Neural progenitor cell (in vitro differentiated cells): ENCODE measurements at regions not wholly inside any gene's neighbourhood (a gene's known extent, or its start where the extent isn't known, plus 50 kb on each side); places are given as distances from the start of the nearest gene placed in this dataset.

Experiments used
- DNase-seq: peaks from one replicate; pipeline ENCODE4 v3.0.0-alpha.2; 2016; ENCODE audit warnings: low spot score
- H2AFZ ChIP-seq: fragments of 200-600 bp; sonication (generic); replicated peaks from 2 replicates; pipeline ENCODE4 v1.6.1; 2016; ENCODE audit warnings: antibody characterized with exemption
- H3F3A ChIP-seq: fragments of 200-600 bp; sonication (generic); 2 replicates; pipeline ENCODE4 v1.6.1; 2016; ENCODE audit warnings: antibody characterized with exemption, low read depth
- H3K27ac ChIP-seq: fragments of 200-600 bp; sonication (generic); 2 replicates; pipeline ENCODE4 v1.5.1; 2016; ENCODE audit warnings: mild to moderate bottlenecking
- H3K27me3 ChIP-seq: fragments of 200-600 bp; sonication (generic); 2 replicates; pipeline ENCODE4 v1.6.1; 2016; ENCODE audit warnings: mild to moderate bottlenecking, moderate library complexity
- H3K36me3 ChIP-seq: fragments of 200-600 bp; sonication (generic); 2 replicates; pipeline ENCODE4 v1.5.1; 2016
- H3K4me1 ChIP-seq: fragments of 200-600 bp; sonication (generic); 2 replicates; pipeline ENCODE4 v1.6.1; 2016; ENCODE audit warnings: mixed run types
- H3K4me2 ChIP-seq: fragments of 200-600 bp; sonication (generic); 2 replicates; pipeline ENCODE4 v1.6.1; 2016
- H3K4me3 ChIP-seq: fragments of 200-600 bp; sonication (generic); 2 replicates; pipeline ENCODE4 v1.5.1; 2016
- H3K79me2 ChIP-seq: fragments of 200-600 bp; sonication (generic); 2 replicates; pipeline ENCODE4 v1.6.1; 2016; ENCODE audit warnings: low read depth
- H3K9ac ChIP-seq: fragments of 200-600 bp; sonication (generic); 2 replicates; pipeline ENCODE4 v1.6.1; 2016
- H3K9me3 ChIP-seq: fragments of 200-600 bp; sonication (generic); 2 replicates; pipeline ENCODE4 v1.5.1; 2016; ENCODE audit warnings: low read depth
- H4K20me1 ChIP-seq: fragments of 200-600 bp; sonication (generic); 2 replicates; pipeline ENCODE4 v1.6.1; 2016; ENCODE audit warnings: low read depth
- H3K27ac Mint-ChIP-seq: 3 replicates; pipeline ENCODE4 v1.8.0; 2021; ENCODE audit warnings: mixed read lengths
- H3K27me3 Mint-ChIP-seq: 2 replicates; pipeline ENCODE4 v1.8.0; 2022; ENCODE audit warnings: low read depth, mild to moderate bottlenecking, inconsistent platforms, moderate library complexity, mixed read lengths; ENCODE audit not compliant: insufficient read depth
- H3K36me3 Mint-ChIP-seq: 3 replicates; pipeline ENCODE4 v1.8.0; 2021; ENCODE audit warnings: mixed read lengths
- H3K4me1 Mint-ChIP-seq: 3 replicates; pipeline ENCODE4 v1.8.0; 2021; ENCODE audit warnings: mixed read lengths
- H3K4me3 Mint-ChIP-seq: 3 replicates; pipeline ENCODE4 v1.8.0; 2021; ENCODE audit warnings: mild to moderate bottlenecking, moderate library complexity, mixed read lengths
- H3K9me3 Mint-ChIP-seq: 3 replicates; pipeline ENCODE4 v1.8.0; 2020; ENCODE audit warnings: mixed read lengths
- EZH2 ChIP-seq: fragments of 200-600 bp; sonication (generic); IDR thresholded peaks from 2 replicates; pipeline ENCODE4 v1.6.1; 2017; ENCODE audit warnings: antibody characterized with exemption, mild to moderate bottlenecking, moderate library complexity
- EZH2phosphoT487 ChIP-seq: fragments of 200-600 bp; sonication (generic); IDR thresholded peaks from 2 replicates; pipeline ENCODE4 v1.6.1; 2017; ENCODE audit warnings: antibody characterized with exemption
- TF ChIP-seq, protein P1 (sequence below): fragments of 200-600 bp; sonication (generic); IDR thresholded peaks from 2 replicates; pipeline ENCODE4 v1.5.1; 2017; ENCODE audit warnings: antibody characterized with exemption, mild to moderate bottlenecking

DNA sequence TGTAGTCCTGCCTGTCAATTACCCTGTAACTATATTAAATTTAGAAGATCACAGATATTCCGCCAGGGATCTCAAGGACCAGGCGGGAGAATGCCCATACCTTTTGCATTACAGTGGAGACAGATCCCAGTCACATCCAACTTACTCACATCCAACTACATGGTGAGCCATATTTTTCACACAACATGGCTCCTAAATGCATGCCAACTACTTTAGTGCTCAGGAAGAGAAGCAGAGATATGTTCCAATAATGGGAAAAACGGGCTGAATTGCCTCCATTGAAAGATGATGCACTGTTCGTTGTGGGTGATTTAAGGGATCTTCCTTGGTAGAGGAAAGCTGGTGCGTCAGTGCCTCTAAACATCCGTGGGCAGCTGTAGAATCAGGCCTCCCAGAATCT is 304.5 kb downstream of the CD83 start:
- H4K20me1 ChIP-seq = no peaks in the 10 kb centered on the region
- no peak overlapping the region for H3K27ac Mint-ChIP-seq
- H3K9ac ChIP-seq = no peak overlapping the region
- H3K27ac ChIP-seq = no peak overlapping the region
- H3K9me3 Mint-ChIP-seq = peaks cover 7% of the 10 kb centered on the region
- no peaks in the 10 kb centered on the region for H3K36me3 Mint-ChIP-seq
- H3K9me3 ChIP-seq = no peaks in the 10 kb centered on the region
- H3F3A ChIP-seq = no peaks in the 10 kb centered on the region
- no peak for DNase-seq
- no peak for TF ChIP-seq EZH2phosphoT487
- TF ChIP-seq, protein P1, sequence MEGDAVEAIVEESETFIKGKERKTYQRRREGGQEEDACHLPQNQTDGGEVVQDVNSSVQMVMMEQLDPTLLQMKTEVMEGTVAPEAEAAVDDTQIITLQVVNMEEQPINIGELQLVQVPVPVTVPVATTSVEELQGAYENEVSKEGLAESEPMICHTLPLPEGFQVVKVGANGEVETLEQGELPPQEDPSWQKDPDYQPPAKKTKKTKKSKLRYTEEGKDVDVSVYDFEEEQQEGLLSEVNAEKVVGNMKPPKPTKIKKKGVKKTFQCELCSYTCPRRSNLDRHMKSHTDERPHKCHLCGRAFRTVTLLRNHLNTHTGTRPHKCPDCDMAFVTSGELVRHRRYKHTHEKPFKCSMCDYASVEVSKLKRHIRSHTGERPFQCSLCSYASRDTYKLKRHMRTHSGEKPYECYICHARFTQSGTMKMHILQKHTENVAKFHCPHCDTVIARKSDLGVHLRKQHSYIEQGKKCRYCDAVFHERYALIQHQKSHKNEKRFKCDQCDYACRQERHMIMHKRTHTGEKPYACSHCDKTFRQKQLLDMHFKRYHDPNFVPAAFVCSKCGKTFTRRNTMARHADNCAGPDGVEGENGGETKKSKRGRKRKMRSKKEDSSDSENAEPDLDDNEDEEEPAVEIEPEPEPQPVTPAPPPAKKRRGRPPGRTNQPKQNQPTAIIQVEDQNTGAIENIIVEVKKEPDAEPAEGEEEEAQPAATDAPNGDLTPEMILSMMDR = no peak
- no peak for TF ChIP-seq EZH2
- H3K27me3 ChIP-seq = no peaks in the 10 kb centered on the region
- peaks cover 7% of the 10 kb centered on the region for H3K27me3 Mint-ChIP-seq
- peaks cover 5% of the 10 kb centered on the region for H3K4me1 Mint-ChIP-seq
- H3K36me3 ChIP-seq = no peaks in the 10 kb centered on the region
- no peaks in the 10 kb centered on the region for H3K79me2 ChIP-seq
- H3K4me2 ChIP-seq = no peak overlapping the region
- no peak overlapping the region for H3K4me3 Mint-ChIP-seq
- no peak overlapping the region for H2AFZ ChIP-seq
- no peaks in the 10 kb centered on the region for H3K4me1 ChIP-seq
- no peak overlapping the region for H3K4me3 ChIP-seq

DNA sequence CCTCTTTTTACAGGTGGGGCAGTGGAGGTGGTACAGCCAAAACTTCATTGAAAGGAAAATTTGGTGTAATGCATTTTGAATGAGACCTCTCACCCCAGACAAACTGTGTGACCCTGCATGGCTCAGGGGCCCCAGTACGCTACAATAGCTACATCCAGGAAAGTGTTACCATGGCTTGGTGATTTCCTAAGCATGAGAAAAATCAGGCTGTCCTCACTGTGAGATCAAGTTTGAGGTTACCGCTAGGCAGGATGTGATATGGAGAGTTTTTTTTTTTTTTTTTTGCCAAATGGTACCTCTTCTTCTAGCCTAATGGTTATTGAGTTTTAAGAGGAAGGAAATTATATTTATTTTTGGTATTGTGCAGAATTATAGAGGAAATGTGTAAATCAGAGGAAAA is 305.3 kb downstream of the CD83 start:
- no peaks in the 10 kb centered on the region for H4K20me1 ChIP-seq
- DNase-seq = no peak
- H3K9ac ChIP-seq = no peak overlapping the region
- no peak overlapping the region for H2AFZ ChIP-seq
- H3K27me3 Mint-ChIP-seq = peaks cover 7% of the 10 kb centered on the region
- H3K27me3 ChIP-seq = no peaks in the 10 kb centered on the region
- no peaks in the 10 kb centered on the region for H3K36me3 ChIP-seq
- no peak overlapping the region for H3K4me3 Mint-ChIP-seq
- H3K4me1 Mint-ChIP-seq = peaks cover 5% of the 10 kb centered on the region
- no peaks in the 10 kb centered on the region for H3K9me3 ChIP-seq
- TF ChIP-seq EZH2phosphoT487 = no peak
- no peaks in the 10 kb centered on the region for H3K4me1 ChIP-seq
- no peak overlapping the region for H3K27ac ChIP-seq
- no peaks in the 10 kb centered on the region for H3K79me2 ChIP-seq
- H3K4me2 ChIP-seq = no peak overlapping the region
- H3F3A ChIP-seq = no peaks in the 10 kb centered on the region
- no peaks in the 10 kb centered on the region for H3K36me3 Mint-ChIP-seq
- no peak overlapping the region for H3K27ac Mint-ChIP-seq
- H3K9me3 Mint-ChIP-seq = peaks cover 7% of the 10 kb centered on the region
- H3K4me3 ChIP-seq = no peak overlapping the region

DNA sequence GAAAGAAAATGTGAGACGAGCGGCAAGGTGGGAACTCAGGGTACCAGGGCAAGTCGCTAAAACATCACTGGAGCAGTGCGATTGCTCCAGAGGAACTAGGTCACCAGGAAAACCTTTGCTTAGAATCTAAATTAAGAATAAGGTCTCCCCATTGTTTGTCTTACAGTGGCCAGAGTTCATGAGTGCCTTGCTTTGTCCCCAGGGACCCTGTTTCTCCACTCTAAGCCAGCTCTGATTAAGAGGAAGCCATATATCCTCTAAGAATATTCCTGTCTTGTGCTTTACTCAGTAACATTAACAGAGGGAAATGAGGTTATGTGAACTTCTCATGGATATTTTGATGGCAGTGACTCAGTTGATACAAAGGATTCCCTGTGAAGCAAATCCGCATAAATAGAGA is 305.8 kb downstream of the CD83 start:
- Mint-ChIP-seq H3K4me3 (no peak overlapping the region), H3K4me1 (peaks cover 5% of the 10 kb centered on the region), H3K9me3 (peaks cover 5% of the 10 kb centered on the region), H3K27ac (no peak overlapping the region), H3K27me3 (peaks cover 10% of the 10 kb centered on the region), H3K36me3 (no peaks in the 10 kb centered on the region)
- H3K4me3 ChIP-seq = no peak overlapping the region
- DNase-seq = no peak
- H3K9me3 ChIP-seq = no peaks in the 10 kb centered on the region
- no peaks in the 10 kb centered on the region for H3K79me2 ChIP-seq
- H3K9ac ChIP-seq = no peak overlapping the region
- no peaks in the 10 kb centered on the region for H3F3A ChIP-seq
- H3K27ac ChIP-seq = no peak overlapping the region
- TF ChIP-seq EZH2phosphoT487 (no peak), EZH2 (no peak)
- TF ChIP-seq, protein P1 = no peak
- H3K4me2 ChIP-seq = no peak overlapping the region
- H2AFZ ChIP-seq = no peak overlapping the region
- no peaks in the 10 kb centered on the region for H3K27me3 ChIP-seq
- no peaks in the 10 kb centered on the region for H4K20me1 ChIP-seq
- H3K36me3 ChIP-seq = no peaks in the 10 kb centered on the region
- H3K4me1 ChIP-seq = no peaks in the 10 kb centered on the region

DNA sequence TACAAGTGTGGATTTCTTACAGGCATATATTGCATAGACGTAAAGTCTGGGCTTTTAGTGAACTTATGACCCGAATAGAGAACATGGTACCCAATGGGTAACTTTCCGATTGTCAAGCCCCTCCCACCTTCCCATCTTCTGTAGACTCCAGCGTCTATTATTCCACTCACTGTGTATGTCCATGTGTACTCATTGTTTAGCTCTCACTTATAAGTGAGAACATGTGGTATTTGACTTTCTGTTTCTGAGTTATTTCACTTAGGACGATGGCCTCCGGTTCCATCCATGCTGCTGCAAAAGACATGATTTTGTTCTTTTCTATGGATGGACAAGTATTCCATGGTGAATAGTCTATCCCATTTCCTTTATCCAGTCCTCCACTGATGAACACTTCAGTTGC is 306.4 kb downstream of the CD83 start:
- Histone ChIP-seq H3K27ac (no peak overlapping the region), H3F3A (no peaks in the 10 kb centered on the region), H3K4me3 (no peak overlapping the region), H3K4me1 (no peaks in the 10 kb centered on the region), H3K9ac (no peak overlapping the region), H3K9me3 (no peaks in the 10 kb centered on the region), H3K79me2 (no peaks in the 10 kb centered on the region), H3K4me2 (no peak overlapping the region), H2AFZ (no peak overlapping the region), H4K20me1 (no peaks in the 10 kb centered on the region), H3K27me3 (no peaks in the 10 kb centered on the region), H3K36me3 (no peaks in the 10 kb centered on the region)
- Mint-ChIP-seq H3K9me3 (peaks cover 3% of the 10 kb centered on the region), H3K27me3 (peaks cover 10% of the 10 kb centered on the region), H3K4me1 (peaks cover 8% of the 10 kb centered on the region), H3K4me3 (no peak overlapping the region), H3K27ac (no peak overlapping the region), H3K36me3 (no peaks in the 10 kb centered on the region)
- TF ChIP-seq, protein P1 = no peak
- TF ChIP-seq EZH2phosphoT487 = no peak
- no peak for TF ChIP-seq EZH2
- DNase-seq = no peak
